Peyer's patch (tissue), 4 donors: ENCODE measurements at regions not wholly inside any gene's neighbourhood (a gene's known extent, or its start where the extent isn't known, plus 50 kb on each side); places are given as distances from the start of the nearest gene placed in this dataset.

Experiments
- CTCF ChIP-seq, 6 experiments: fragments of 450-650 bp in 4 of 6; fragments of 200-600 bp in 2 of 6; sonication (generic) in 1 of 6; IDR thresholded peaks; one replicate each; pipeline ENCODE4 v1.5.1; 2017 to 2019; ENCODE audit warnings: antibody characterized with exemption in 6 of 6, mild to moderate bottlenecking in 3 of 6, moderate library complexity in 1 of 6
- POLR2A ChIP-seq, 2 donors: fragments of 450-650 bp; IDR thresholded peaks; one replicate each; pipeline ENCODE4 v1.5.1; 2017; ENCODE audit warnings: antibody characterized with exemption in 2 of 2, mild to moderate bottlenecking in 2 of 2, moderate library complexity in 2 of 2

- TF ChIP-seq POLR2A (IDR thresholded peaks at IDR 0.05): no peak
- no peak for TF ChIP-seq CTCF (IDR thresholded peaks at IDR 0.05)
Observed at GRCh38 chr11:16421826-16422225, 65.5 kb upstream of the SOX6 start.
